Osteocyte (in vitro differentiated cells): ENCODE measurements at regions not wholly inside any gene's neighbourhood (a gene's known extent, or its start where the extent isn't known, plus 50 kb on each side); places are given as distances from the start of the nearest gene placed in this dataset.
"Not testable (repeated sequence)": the region's sequence is repeated elsewhere in the genome, so short reads cannot be mapped to it uniquely, and the experiment has no call there.

ENCODE experiments used
- DNase-seq: peaks from one replicate; pipeline ENCODE4 v3.0.0; 2021; ENCODE audit warnings: mixed read lengths; ENCODE audit not compliant: unreplicated experiment; ENCODE audit errors: extremely low spot score
- H3K27ac Mint-ChIP-seq: one replicate; pipeline ENCODE4 v1.8.0; 2021; ENCODE audit warnings: mild to moderate bottlenecking, mixed read lengths; ENCODE audit not compliant: unreplicated experiment
- H3K27me3 Mint-ChIP-seq: one replicate; pipeline ENCODE4 v1.8.0; 2021; ENCODE audit warnings: mixed read lengths; ENCODE audit not compliant: unreplicated experiment
- H3K36me3 Mint-ChIP-seq: one replicate; pipeline ENCODE4 v1.8.0; 2021; ENCODE audit warnings: mixed read lengths; ENCODE audit not compliant: unreplicated experiment
- H3K4me1 Mint-ChIP-seq: one replicate; pipeline ENCODE4 v1.8.0; 2021; ENCODE audit warnings: mixed read lengths; ENCODE audit not compliant: unreplicated experiment
- H3K4me3 Mint-ChIP-seq: one replicate; pipeline ENCODE4 v1.8.0; 2021; ENCODE audit warnings: mild to moderate bottlenecking, moderate library complexity, mixed read lengths; ENCODE audit not compliant: unreplicated experiment
- H3K9me3 Mint-ChIP-seq: one replicate; pipeline ENCODE4 v1.8.0; 2021; ENCODE audit warnings: mixed read lengths; ENCODE audit not compliant: unreplicated experiment
- TF ChIP-seq, protein P1 (sequence below): fragments of 200-600 bp; sonication (generic); IDR thresholded peaks from 2 replicates; pipeline ENCODE4 v1.5.0; 2021; ENCODE audit warnings: antibody characterized with exemption, mild to moderate bottlenecking, moderate library complexity

DNA sequence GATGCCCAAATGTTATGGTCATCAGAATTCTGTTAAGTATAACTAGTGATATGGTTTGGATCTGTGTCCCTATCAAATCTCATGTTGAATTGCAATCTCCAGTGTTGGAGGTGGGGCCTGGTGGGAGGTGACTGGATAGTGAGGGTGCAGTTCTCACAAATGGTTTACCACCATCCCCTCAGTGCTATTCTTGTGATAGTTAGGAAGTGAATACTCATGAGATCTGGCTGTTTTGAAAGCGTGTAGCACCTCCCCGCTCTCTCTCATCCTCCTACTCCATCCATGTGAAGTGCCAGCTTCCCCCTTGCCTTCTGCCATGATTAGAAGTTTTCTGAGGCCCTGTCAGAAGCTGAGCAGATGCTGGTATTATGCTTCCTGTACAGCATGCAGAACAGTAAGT, 359.5 kb downstream of the TMEM167A start:
- no peak overlapping the region for H3K27ac Mint-ChIP-seq
- DNase-seq: no peak
- no peaks in the 10 kb centered on the region for H3K36me3 Mint-ChIP-seq
- TF ChIP-seq, protein P1, sequence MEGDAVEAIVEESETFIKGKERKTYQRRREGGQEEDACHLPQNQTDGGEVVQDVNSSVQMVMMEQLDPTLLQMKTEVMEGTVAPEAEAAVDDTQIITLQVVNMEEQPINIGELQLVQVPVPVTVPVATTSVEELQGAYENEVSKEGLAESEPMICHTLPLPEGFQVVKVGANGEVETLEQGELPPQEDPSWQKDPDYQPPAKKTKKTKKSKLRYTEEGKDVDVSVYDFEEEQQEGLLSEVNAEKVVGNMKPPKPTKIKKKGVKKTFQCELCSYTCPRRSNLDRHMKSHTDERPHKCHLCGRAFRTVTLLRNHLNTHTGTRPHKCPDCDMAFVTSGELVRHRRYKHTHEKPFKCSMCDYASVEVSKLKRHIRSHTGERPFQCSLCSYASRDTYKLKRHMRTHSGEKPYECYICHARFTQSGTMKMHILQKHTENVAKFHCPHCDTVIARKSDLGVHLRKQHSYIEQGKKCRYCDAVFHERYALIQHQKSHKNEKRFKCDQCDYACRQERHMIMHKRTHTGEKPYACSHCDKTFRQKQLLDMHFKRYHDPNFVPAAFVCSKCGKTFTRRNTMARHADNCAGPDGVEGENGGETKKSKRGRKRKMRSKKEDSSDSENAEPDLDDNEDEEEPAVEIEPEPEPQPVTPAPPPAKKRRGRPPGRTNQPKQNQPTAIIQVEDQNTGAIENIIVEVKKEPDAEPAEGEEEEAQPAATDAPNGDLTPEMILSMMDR: no peak
- H3K4me3 Mint-ChIP-seq: no peak overlapping the region
- no peaks in the 10 kb centered on the region for H3K9me3 Mint-ChIP-seq
- H3K27me3 Mint-ChIP-seq: peaks cover 2% of the 10 kb centered on the region
- H3K4me1 Mint-ChIP-seq: no peaks in the 10 kb centered on the region

DNA sequence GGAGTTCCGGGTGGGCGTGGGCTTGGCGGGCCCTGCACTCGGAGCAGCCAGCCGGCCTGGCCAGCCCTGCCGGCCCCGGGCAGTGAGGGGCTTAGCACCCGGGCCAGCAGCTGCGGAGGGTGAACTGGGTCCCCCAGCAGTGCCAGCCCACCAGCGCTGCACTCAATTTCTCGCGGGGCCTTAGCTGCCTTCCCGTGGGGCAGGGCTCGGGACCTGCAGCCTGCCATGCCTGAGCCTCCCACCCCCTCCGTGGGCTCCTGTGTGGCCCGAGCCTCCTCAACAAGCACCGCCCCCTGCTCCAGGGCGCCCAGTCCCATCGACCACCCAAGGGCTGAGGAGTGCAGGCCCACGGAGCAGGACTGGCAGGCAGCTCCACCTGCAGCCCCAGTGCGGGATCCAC, 362.5 kb downstream of the TMEM167A start:
- H3K4me3 Mint-ChIP-seq, H3K27ac Mint-ChIP-seq, H3K9me3 Mint-ChIP-seq, DNase-seq, H3K4me1 Mint-ChIP-seq, H3K27me3 Mint-ChIP-seq, H3K36me3 Mint-ChIP-seq: not testable (repeated sequence)

DNA sequence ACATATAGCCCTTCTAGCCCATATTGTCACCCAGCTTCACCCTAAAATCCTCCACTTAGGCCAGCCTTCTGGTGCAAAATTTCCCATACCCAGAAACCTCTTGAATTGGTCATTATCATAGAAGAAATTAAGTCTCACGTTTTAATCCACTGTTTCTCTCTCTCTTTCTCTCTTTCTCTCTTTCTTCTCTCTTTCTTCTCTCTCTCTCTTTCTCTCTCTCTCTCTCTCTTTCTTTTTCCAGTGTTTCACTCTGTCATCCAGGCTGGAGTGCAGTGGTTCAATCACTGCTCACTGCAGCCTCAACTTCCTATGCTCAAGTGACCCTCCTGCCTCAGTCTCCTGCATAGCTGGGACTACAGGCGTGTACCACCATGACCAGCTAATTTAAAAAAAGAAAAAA, 363.4 kb downstream of the TMEM167A start:
- Mint-ChIP-seq H3K4me3 (no peak overlapping the region), H3K27ac (no peak overlapping the region), H3K4me1 (no peaks in the 10 kb centered on the region), H3K36me3 (no peaks in the 10 kb centered on the region), H3K27me3 (peaks cover 9% of the 10 kb centered on the region), H3K9me3 (no peaks in the 10 kb centered on the region)
- DNase-seq: no peak
- TF ChIP-seq, protein P1: no peak

DNA sequence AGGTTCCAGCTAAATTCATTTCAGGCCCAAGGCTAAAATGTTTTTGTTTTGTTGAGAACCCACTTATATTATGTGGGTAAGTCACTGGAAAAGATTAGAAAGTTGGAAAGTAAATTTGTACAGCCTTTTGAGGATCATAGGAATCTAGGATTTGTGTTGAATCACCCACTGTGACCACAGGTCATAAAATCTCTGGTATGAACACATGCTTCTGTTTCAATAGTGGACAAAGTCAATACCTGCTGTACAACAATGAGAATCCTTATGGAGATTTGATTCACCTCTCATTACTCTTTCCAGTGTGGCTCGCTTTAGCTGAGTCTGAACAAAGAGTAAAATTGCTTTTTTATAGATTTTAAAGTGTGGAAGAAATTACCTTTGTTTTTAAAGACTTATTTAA, 369.5 kb downstream of the TMEM167A start:
- Mint-ChIP-seq H3K36me3 (no peaks in the 10 kb centered on the region), H3K4me3 (no peak overlapping the region), H3K9me3 (no peaks in the 10 kb centered on the region), H3K4me1 (no peaks in the 10 kb centered on the region), H3K27ac (no peak overlapping the region), H3K27me3 (peaks cover 16% of the 10 kb centered on the region)
- DNase-seq: no peak
- TF ChIP-seq, protein P1: no peak

DNA sequence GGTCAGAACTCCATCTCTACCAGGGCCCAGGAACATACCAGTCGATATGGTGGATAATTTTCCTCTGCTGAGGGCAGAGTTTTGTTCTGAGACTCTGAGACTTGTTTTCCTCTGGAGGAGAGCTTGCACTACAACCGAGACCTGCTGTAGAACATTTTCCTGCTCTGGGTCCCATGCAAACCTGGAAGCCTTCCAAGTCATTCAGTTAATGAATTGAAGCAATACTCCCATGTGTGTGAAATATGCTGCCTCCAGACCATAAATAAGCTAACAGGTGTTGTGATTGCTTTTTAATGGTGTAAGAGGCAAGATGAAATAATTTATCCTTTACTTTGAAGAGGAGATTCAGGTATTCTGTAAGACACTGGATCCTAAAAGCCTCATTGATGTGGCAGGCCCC, 372.8 kb downstream of the TMEM167A start:
- TF ChIP-seq, protein P1: no peak
- H3K36me3 Mint-ChIP-seq: no peaks in the 10 kb centered on the region
- H3K4me3 Mint-ChIP-seq: no peak overlapping the region
- H3K9me3 Mint-ChIP-seq: no peaks in the 10 kb centered on the region
- no peak overlapping the region for H3K27ac Mint-ChIP-seq
- no peak for DNase-seq
- peaks cover 17% of the 10 kb centered on the region for H3K27me3 Mint-ChIP-seq
- no peaks in the 10 kb centered on the region for H3K4me1 Mint-ChIP-seq

DNA sequence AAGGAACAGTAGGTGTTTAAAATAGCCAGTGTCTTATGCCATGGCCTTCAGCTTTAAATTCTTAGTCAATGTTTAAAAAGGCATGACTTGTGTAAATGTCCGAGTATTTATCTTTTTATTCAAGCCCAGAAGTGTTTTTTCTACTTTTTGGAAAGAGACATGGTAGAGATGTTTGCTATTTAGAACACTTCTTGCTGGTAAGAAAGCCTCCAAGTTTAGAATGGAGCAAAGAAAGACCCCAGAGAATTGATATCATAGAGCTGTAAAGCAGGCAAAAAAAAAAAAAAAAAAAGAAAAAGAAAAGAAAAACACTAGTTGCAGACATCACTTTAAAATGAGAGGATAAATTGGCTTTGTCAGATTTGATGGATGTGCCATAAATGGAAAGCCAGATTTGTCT, 375.1 kb downstream of the TMEM167A start:
- peaks cover 15% of the 10 kb centered on the region for H3K27me3 Mint-ChIP-seq
- no peaks in the 10 kb centered on the region for H3K9me3 Mint-ChIP-seq
- H3K4me1 Mint-ChIP-seq: peaks cover 4% of the 10 kb centered on the region
- H3K4me3 Mint-ChIP-seq: no peak overlapping the region
- no peak overlapping the region for H3K27ac Mint-ChIP-seq
- H3K36me3 Mint-ChIP-seq: no peaks in the 10 kb centered on the region
- no peak for DNase-seq
- TF ChIP-seq, protein P1: no peak
